GM12878 (cell line): ENCODE measurements at regions not wholly inside any gene's neighbourhood (a gene's known extent, or its start where the extent isn't known, plus 50 kb on each side); places are given as distances from the start of the nearest gene placed in this dataset.

Experiments used
- ATAC-seq: fragments of 200-7000 bp; cut with Tn5 transposase; 3 replicates; pipeline ENCODE4 v1.9.1; 2020; ENCODE audit warnings: mild to moderate bottlenecking, moderate library complexity
- BruUV-seq: library from RNA; stranded (reverse); fragments of 400-500 nt; replicated peaks from 2 replicates; lab custom pipeline; 2021; lab: Mats Ljungman, UMichigan
- CTCF ChIA-PET: fragments of 300-600 bp; sonication (Branson Sonifier 250); formaldehyde crosslinking; extraction: SDS; loops from one replicate; lab custom pipeline; 2021; ENCODE audit warnings: inconsistent platforms; lab: Yijun Ruan, JAX
- POLR2A ChIA-PET: fragments of 350-600 bp; formaldehyde crosslinking; extraction: SDS; loops from one replicate; lab custom pipeline; 2021; ENCODE audit warnings: inconsistent platforms; lab: Charles Lee
- RAD21 ChIA-PET: fragments of 300-600 bp; sonication (Branson Sonifier 250); formaldehyde crosslinking; loops from one replicate; lab custom pipeline; 2023; ENCODE audit warnings: antibody characterized with exemption; ENCODE audit not compliant: unreplicated experiment; lab: Charles Lee
- SMC1A ChIA-PET: fragments of 300-600 bp; sonication (Branson Sonifier 250); formaldehyde crosslinking; loops from one replicate; lab custom pipeline; 2023; ENCODE audit not compliant: unreplicated experiment, uncharacterized antibody; lab: Charles Lee
- DNase-seq: peaks from one replicate; pipeline ENCODE4 v3.0.0-alpha.2; 2011; ENCODE audit warnings: low read depth, low spot score
- FAIRE-seq: peaks from 3 replicates; lab custom pipeline; 2011; peaks lifted over from hg19 to GRCh38; lab: Jason Lieb, UNC
- H2AFZ ChIP-seq: 2 replicates; pipeline ENCODE4 v1.6.0; 2011; ENCODE audit warnings: low read depth, low read length, control low read depth; ENCODE audit not compliant: control insufficient read depth
- H3K27ac ChIP-seq: 2 replicates; pipeline ENCODE4 v1.5.1; 2011; ENCODE audit warnings: control low read depth; ENCODE audit not compliant: control insufficient read depth, insufficient read depth
- H3K27me3 ChIP-seq, 2 experiments: replicated peaks in 1 of 2; 2 replicates each; pipeline versions ENCODE4 v1.6.0 to v1.6.1; 2011; ENCODE audit warnings: low read length in 1 of 2; ENCODE audit not compliant: control insufficient read depth in 2 of 2, insufficient read depth in 2 of 2
- H3K36me3 ChIP-seq, 2 experiments: 2 replicates each; pipeline ENCODE4 v1.5.1; 2011; ENCODE audit warnings: low read length in 1 of 2; ENCODE audit not compliant: control insufficient read depth in 2 of 2, insufficient read depth in 2 of 2
- H3K4me1 ChIP-seq: 2 replicates; pipeline ENCODE4 v1.6.1; 2011; ENCODE audit warnings: mild to moderate bottlenecking, low read length, moderate library complexity, mixed read lengths; ENCODE audit not compliant: control insufficient read depth, insufficient read depth
- H3K4me2 ChIP-seq: 2 replicates; pipeline ENCODE4 v1.6.0; 2011; ENCODE audit warnings: control low read depth; ENCODE audit not compliant: control insufficient read depth, insufficient read depth
- H3K4me3 ChIP-seq: fragments of 200-600 bp; sonication (generic); 2 replicates; pipeline ENCODE4 v1.5.1; 2016
- H3K79me2 ChIP-seq: 2 replicates; pipeline ENCODE4 v1.6.0; 2011; ENCODE audit warnings: low read length; ENCODE audit not compliant: control insufficient read depth, insufficient read depth
- H3K9ac ChIP-seq: 2 replicates; pipeline ENCODE4 v1.8.0; 2011; ENCODE audit warnings: low read length, control low read depth, mixed read lengths; ENCODE audit not compliant: control insufficient read depth, insufficient read depth
- H3K9me3 ChIP-seq: replicated peaks from 3 replicates; pipeline ENCODE4 v1.5.1; 2011; ENCODE audit warnings: mild to moderate bottlenecking, low read length; ENCODE audit not compliant: control insufficient read depth, insufficient read depth
- H4K20me1 ChIP-seq: 2 replicates; pipeline ENCODE4 v1.6.0; 2011; ENCODE audit not compliant: control insufficient read depth, insufficient read depth
- BRCA1 ChIP-seq: IDR thresholded peaks from 2 replicates; pipeline ENCODE4 v1.6.1; 2011; ENCODE audit warnings: low read depth, low read length, improper control_type of control experiment
- ELK1 ChIP-seq: IDR thresholded peaks from 2 replicates; pipeline ENCODE4 v1.6.1; 2012; ENCODE audit warnings: low read depth, low read length, improper control_type of control experiment
- KDM1A ChIP-seq: fragments of 200-600 bp; sonication (generic); IDR thresholded peaks from 2 replicates; pipeline ENCODE4 v1.6.1; 2016; ENCODE audit warnings: borderline replicate concordance
- NFYB ChIP-seq: IDR thresholded peaks from 2 replicates; pipeline ENCODE4 v1.6.1; 2011; ENCODE audit warnings: low read depth, mild to moderate bottlenecking, low read length, improper control_type of control experiment, moderate library complexity; ENCODE audit not compliant: insufficient read depth
- PBX3 ChIP-seq: IDR thresholded peaks from 2 replicates; pipeline ENCODE4 v1.6.1; 2011; ENCODE audit warnings: mild to moderate bottlenecking, low read depth, low read length, moderate library complexity; ENCODE audit not compliant: insufficient replicate concordance
- PRDM15 ChIP-seq: fragments of 450-650 bp; formaldehyde crosslinking; IDR thresholded peaks from 2 replicates; pipeline ENCODE4 v1.4.0; 2020; ENCODE audit warnings: mild to moderate bottlenecking, moderate library complexity
- YBX1 ChIP-seq: fragments of 450-650 bp; IDR thresholded peaks from 2 replicates; pipeline ENCODE4 v1.6.1; 2016; ENCODE audit warnings: antibody characterized with exemption
- YY1 ChIP-seq: IDR thresholded peaks from 2 replicates; pipeline ENCODE4 v1.6.1; 2011; ENCODE audit warnings: low read depth, mild to moderate bottlenecking, low read length
- ZNF622 ChIP-seq: fragments of 450-650 bp; IDR thresholded peaks from 2 replicates; pipeline ENCODE4 v1.6.1; 2017; ENCODE audit warnings: mild to moderate bottlenecking, inconsistent platforms
- WGBS: methylation state at CpG from one replicate; pipeline ENCODE4 v1.1.6; 2016; ENCODE audit warnings: low lambda C conversion rate; ENCODE audit not compliant: insufficient replicate concordance, insufficient coverage; ENCODE audit errors: missing lambda C conversion rate; 5-methylcytosine and 5-hydroxymethylcytosine counted together
- in situ Hi-C: fragments of 300-500 bp; cut with MboI; formaldehyde crosslinking; loops from 9 replicates; pipeline ENCODE4 v1.14.3; 2018; ENCODE audit warnings: mixed read lengths
- intact Hi-C: fragments of 100-400 bp; cut with micrococcal nuclease; formaldehyde crosslinking; loops from one replicate; pipeline ENCODE4 v1.14.2; 2022; ENCODE audit not compliant: unreplicated experiment

- ChIA-PET CTCF (no interaction called here), RAD21 (no interaction called here), POLR2A (no interaction called here), SMC1A (no interaction called here)
- H3K36me3 ChIP-seq: no peaks in the 10 kb centered on the region
- no peak for FAIRE-seq
- no peak overlapping the region for H3K4me3 ChIP-seq
- no peak overlapping the region for H3K27ac ChIP-seq
- H3K27me3 ChIP-seq: no peaks in the 10 kb centered on the region
- TF ChIP-seq PRDM15 (CRISPR knock-in tag) (no peak), ELK1 (no peak), PBX3 (no peak), KDM1A (no peak), BRCA1 (no peak), YBX1 (no peak), NFYB (no peak), YY1 (no peak), ZNF622 (no peak)
- in situ Hi-C loops: no loop called here
- no peak for ATAC-seq
- no peak overlapping the region for H2AFZ ChIP-seq
- no peaks in the 10 kb centered on the region for H3K4me1 ChIP-seq
- no peaks in the 10 kb centered on the region; the same call in 1 of the 3 replicates for H3K9me3 ChIP-seq
- H3K4me2 ChIP-seq: no peak overlapping the region
- no peaks in the 10 kb centered on the region for H4K20me1 ChIP-seq
- WGBS: 35% methylated on average over 3 of the region's 3 CpGs
- H3K9ac ChIP-seq: no peak overlapping the region
- no peak for DNase-seq
- BruUV-seq: no TSS peak
- intact Hi-C loops: no loop called here
- no peaks in the 10 kb centered on the region for H3K79me2 ChIP-seq
Measured at GRCh38 chr13:78054157-78054556, 135.5 kb upstream of the EDNRB start.
